ENCODE measurements at regions not wholly inside any gene's neighbourhood (a gene's known extent, or its start where the extent isn't known, plus 50 kb on each side); places are given as distances from the start of the nearest gene placed in this dataset.

- no peak for DNase-seq (ENCODE audit: low spot score)
- no TSS peak for BruUV-seq (replicated peaks)
- Histone ChIP-seq H3K36me3 (ENCODE audit: insufficient read depth, low read length) (no peaks in the 10 kb centered on the region), H4K20me1 (ENCODE audit: insufficient read depth, low read length) (no peaks in the 10 kb centered on the region), H3K4me1 (ENCODE audit: insufficient read depth, low read length, poor library complexity, severe bottlenecking) (no peaks in the 10 kb centered on the region), H3K4me3 (ENCODE audit: low read depth, low read length, poor library complexity, severe bottlenecking) (no peak overlapping the region), H3K9me2 (ENCODE audit: insufficient read depth, low read length) (no peaks in the 10 kb centered on the region), H3K9me3 (ENCODE audit: low read length) (no peaks in the 10 kb centered on the region), H3K4me2 (ENCODE audit: low read length) (no peak overlapping the region), H3K79me2 (ENCODE audit: insufficient read depth, low read depth, low read length) (no peaks in the 10 kb centered on the region), H2AFZ (ENCODE audit: low read length) (no peak overlapping the region), H3K27ac (ENCODE audit: low read depth, low read length, poor library complexity, severe bottlenecking) (no peak overlapping the region)
- CTCF ChIA-PET (ENCODE audit: unreplicated experiment), result no interaction called here
- POLR2A ChIA-PET, result no interaction called here
- no peak for TF ChIP-seq EZH2phosphoT487 (IDR thresholded peaks at IDR 0.05; ENCODE audit: borderline replicate concordance, low read depth, low read length)
- TF ChIP-seq, protein P1, sequence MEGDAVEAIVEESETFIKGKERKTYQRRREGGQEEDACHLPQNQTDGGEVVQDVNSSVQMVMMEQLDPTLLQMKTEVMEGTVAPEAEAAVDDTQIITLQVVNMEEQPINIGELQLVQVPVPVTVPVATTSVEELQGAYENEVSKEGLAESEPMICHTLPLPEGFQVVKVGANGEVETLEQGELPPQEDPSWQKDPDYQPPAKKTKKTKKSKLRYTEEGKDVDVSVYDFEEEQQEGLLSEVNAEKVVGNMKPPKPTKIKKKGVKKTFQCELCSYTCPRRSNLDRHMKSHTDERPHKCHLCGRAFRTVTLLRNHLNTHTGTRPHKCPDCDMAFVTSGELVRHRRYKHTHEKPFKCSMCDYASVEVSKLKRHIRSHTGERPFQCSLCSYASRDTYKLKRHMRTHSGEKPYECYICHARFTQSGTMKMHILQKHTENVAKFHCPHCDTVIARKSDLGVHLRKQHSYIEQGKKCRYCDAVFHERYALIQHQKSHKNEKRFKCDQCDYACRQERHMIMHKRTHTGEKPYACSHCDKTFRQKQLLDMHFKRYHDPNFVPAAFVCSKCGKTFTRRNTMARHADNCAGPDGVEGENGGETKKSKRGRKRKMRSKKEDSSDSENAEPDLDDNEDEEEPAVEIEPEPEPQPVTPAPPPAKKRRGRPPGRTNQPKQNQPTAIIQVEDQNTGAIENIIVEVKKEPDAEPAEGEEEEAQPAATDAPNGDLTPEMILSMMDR (conservative IDR thresholded peaks at IDR 0.05; ENCODE audit: low read length), result no peak
- intact Hi-C loops (cut with micrococcal nuclease; ENCODE audit: unreplicated experiment), result no loop called here
Measured at GRCh38 chr18:38843291-38843690, 1277.7 kb upstream of the CELF4 start.

DNA sequence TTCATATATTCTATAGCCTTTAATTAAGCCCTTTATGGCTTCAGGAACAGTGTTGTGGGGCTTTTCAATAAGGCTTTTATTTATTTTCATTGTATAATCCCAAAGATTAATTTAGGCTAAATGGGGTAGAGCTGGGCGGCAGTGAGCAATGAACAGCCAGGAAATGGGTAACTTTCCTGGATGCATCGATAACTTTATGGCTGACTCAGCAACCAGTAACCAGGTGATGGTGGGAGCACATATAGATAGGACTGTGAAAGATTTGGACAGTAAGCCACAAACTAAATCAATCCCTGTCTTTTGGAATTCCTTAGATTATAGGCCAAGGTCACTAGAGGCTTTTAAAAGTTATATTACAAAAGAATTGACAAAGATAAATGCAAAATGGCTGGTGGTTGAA, 1260.6 kb upstream of the CELF4 start:
- H3K4me1 ChIP-seq (ENCODE audit: insufficient read depth, low read length, poor library complexity, severe bottlenecking), result no peaks in the 10 kb centered on the region
- no TSS peak for BruUV-seq (replicated peaks)
- ChIA-PET CTCF (ENCODE audit: unreplicated experiment) (no interaction called here), POLR2A (no interaction called here)
- no peak overlapping the region for H3K4me3 ChIP-seq (ENCODE audit: low read depth, low read length, poor library complexity, severe bottlenecking)
- H4K20me1 ChIP-seq (ENCODE audit: insufficient read depth, low read length), result no peaks in the 10 kb centered on the region
- H3K79me2 ChIP-seq (ENCODE audit: insufficient read depth, low read depth, low read length), result no peaks in the 10 kb centered on the region
- no peak overlapping the region for H3K27ac ChIP-seq (ENCODE audit: low read depth, low read length, poor library complexity, severe bottlenecking)
- H3K9me3 ChIP-seq (ENCODE audit: low read length), result no peaks in the 10 kb centered on the region
- DNase-seq (ENCODE audit: low spot score), result no peak
- H3K36me3 ChIP-seq (ENCODE audit: insufficient read depth, low read length), result no peaks in the 10 kb centered on the region
- TF ChIP-seq EZH2phosphoT487 (IDR thresholded peaks at IDR 0.05; ENCODE audit: borderline replicate concordance, low read depth, low read length), result no peak
- TF ChIP-seq, protein P1 (conservative IDR thresholded peaks at IDR 0.05; ENCODE audit: low read length), result no peak
- intact Hi-C loops (cut with micrococcal nuclease; ENCODE audit: unreplicated experiment), result no loop called here
- H3K9me2 ChIP-seq (ENCODE audit: insufficient read depth, low read length), result no peaks in the 10 kb centered on the region
- no peak overlapping the region for H3K4me2 ChIP-seq (ENCODE audit: low read length)
- no peak overlapping the region for H2AFZ ChIP-seq (ENCODE audit: low read length)

DNA sequence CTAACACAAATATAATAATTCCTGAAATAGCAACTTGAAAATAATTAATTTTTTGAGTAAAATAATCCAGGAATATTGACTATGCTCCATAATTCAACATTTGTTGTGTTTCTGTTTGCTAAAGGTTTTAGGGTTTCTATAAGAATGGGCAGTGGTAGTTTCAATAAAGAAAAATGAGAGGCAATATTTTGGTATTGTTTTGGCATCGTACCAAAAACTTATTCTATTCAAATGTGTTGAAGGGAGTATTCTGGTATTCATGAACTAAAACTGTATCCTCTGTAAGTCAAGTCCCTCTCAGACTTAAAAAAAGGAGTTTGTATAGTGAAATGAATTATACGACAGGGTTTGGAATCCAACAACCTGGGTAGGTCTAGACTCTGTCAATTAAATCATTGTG, 1245.6 kb upstream of the CELF4 start:
- intact Hi-C loops (cut with micrococcal nuclease; ENCODE audit: unreplicated experiment), result no loop called here
- Histone ChIP-seq H3K36me3 (ENCODE audit: insufficient read depth, low read length) (no peaks in the 10 kb centered on the region), H3K4me3 (ENCODE audit: low read depth, low read length, poor library complexity, severe bottlenecking) (no peak overlapping the region), H3K4me1 (ENCODE audit: insufficient read depth, low read length, poor library complexity, severe bottlenecking) (no peaks in the 10 kb centered on the region), H3K4me2 (ENCODE audit: low read length) (no peak overlapping the region), H3K79me2 (ENCODE audit: insufficient read depth, low read depth, low read length) (no peaks in the 10 kb centered on the region), H2AFZ (ENCODE audit: low read length) (no peak overlapping the region), H3K27ac (ENCODE audit: low read depth, low read length, poor library complexity, severe bottlenecking) (no peak overlapping the region), H3K9me3 (ENCODE audit: low read length) (no peaks in the 10 kb centered on the region), H4K20me1 (ENCODE audit: insufficient read depth, low read length) (no peaks in the 10 kb centered on the region), H3K9me2 (ENCODE audit: insufficient read depth, low read length) (no peaks in the 10 kb centered on the region)
- DNase-seq (ENCODE audit: low spot score), result no peak
- TF ChIP-seq, protein P1 (conservative IDR thresholded peaks at IDR 0.05; ENCODE audit: low read length), result no peak
- TF ChIP-seq EZH2phosphoT487 (IDR thresholded peaks at IDR 0.05; ENCODE audit: borderline replicate concordance, low read depth, low read length), result no peak
- POLR2A ChIA-PET, result no interaction called here
- CTCF ChIA-PET (ENCODE audit: unreplicated experiment), result no interaction called here
- no TSS peak for BruUV-seq (replicated peaks)
